ENCODE measurements at regions not wholly inside any gene's neighbourhood (a gene's known extent, or its start where the extent isn't known, plus 50 kb on each side); places are given as distances from the start of the nearest gene placed in this dataset.

- TF ChIP-seq CTCF (IDR thresholded peaks at IDR 0.05), result no peak
- no peak for TF ChIP-seq POLR2A (IDR thresholded peaks at IDR 0.05)
Measured at GRCh38 chr2:17068021-17068420, 402.4 kb upstream of the CYRIA start.

All from testis (tissue), 2 donors.